ENCODE measurements at regions not wholly inside any gene's neighbourhood (a gene's known extent, or its start where the extent isn't known, plus 50 kb on each side); places are given as distances from the start of the nearest gene placed in this dataset.

DNA sequence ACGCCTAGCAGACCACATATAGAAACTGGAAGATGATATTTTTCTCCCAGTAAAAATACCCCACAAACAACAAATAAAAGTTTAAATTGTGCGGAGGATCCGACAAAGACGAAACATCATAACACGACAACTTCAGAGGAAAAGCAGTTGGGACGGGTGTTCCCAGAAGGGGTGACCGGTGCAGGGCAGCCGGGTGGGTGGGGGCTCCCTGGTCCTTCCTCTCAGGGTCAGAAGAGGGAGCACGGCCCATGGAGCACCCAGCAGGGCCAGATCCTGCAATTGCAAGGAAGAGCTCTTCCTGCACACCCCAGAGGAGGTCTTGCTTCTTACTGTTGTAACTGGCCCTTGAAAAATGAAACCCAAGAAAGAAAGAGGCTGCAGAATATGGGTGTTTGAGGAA is 608.5 kb upstream of the MKI67 start:
- TF ChIP-seq, protein P1, sequence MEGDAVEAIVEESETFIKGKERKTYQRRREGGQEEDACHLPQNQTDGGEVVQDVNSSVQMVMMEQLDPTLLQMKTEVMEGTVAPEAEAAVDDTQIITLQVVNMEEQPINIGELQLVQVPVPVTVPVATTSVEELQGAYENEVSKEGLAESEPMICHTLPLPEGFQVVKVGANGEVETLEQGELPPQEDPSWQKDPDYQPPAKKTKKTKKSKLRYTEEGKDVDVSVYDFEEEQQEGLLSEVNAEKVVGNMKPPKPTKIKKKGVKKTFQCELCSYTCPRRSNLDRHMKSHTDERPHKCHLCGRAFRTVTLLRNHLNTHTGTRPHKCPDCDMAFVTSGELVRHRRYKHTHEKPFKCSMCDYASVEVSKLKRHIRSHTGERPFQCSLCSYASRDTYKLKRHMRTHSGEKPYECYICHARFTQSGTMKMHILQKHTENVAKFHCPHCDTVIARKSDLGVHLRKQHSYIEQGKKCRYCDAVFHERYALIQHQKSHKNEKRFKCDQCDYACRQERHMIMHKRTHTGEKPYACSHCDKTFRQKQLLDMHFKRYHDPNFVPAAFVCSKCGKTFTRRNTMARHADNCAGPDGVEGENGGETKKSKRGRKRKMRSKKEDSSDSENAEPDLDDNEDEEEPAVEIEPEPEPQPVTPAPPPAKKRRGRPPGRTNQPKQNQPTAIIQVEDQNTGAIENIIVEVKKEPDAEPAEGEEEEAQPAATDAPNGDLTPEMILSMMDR (IDR thresholded peaks at IDR 0.05; ENCODE audit: borderline replicate concordance, insufficient read depth, low read depth, low read length), result no peak
- no peak overlapping the region for H3K4me3 ChIP-seq (ENCODE audit: low read depth, low read length)

DNA sequence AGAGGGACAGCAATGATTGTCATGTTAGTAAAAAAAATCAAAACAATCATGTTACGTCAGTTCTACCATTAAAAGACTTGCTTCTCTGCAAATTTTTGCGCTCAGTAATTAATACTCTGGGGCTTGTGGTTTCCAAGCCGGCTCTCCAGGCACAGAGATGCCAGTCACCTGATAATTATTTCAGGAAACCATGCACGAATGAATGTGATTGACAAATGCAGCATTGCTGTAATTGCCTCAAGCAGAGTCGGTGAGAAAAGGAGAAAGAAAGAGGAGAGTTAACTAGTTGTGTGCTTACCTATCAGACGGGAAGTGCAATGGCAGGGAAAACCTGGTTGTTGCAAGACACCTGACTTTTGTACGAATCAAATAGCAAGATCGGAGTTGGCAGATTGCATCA is 609.8 kb upstream of the MKI67 start:
- H3K4me3 ChIP-seq (ENCODE audit: low read depth, low read length), result no peak overlapping the region
- TF ChIP-seq, protein P1 (IDR thresholded peaks at IDR 0.05; ENCODE audit: borderline replicate concordance, insufficient read depth, low read depth, low read length), result no peak

DNA sequence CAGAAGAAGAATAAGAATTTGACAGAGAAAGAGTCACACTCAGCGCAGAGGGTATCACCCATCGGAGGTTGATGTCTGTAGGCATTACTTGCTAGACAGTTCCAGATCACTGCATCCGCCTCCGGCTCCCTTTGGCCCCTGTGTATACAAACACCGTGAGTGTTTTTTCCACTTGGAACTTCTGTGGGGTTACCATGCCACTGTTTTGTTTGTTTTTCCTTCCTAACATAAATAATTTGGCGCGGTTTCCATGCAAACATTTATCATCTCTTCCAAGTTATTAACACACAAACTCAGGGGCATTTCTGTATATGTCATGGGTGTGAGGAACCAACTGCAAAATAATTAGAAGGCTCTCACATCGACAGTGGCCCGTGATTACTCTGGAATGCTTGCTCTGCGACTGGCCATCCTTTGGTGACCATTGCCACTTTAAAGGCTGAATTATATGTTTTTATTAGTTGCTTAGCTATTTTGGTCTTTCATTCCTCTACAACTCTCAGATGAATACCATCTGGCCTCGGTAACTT is 612.2 kb upstream of the MKI67 start:
- TF ChIP-seq, protein P1 (IDR thresholded peaks at IDR 0.05; ENCODE audit: borderline replicate concordance, insufficient read depth, low read depth, low read length), result no peak
- no peak overlapping the region for H3K4me3 ChIP-seq (ENCODE audit: low read depth, low read length)

DNA sequence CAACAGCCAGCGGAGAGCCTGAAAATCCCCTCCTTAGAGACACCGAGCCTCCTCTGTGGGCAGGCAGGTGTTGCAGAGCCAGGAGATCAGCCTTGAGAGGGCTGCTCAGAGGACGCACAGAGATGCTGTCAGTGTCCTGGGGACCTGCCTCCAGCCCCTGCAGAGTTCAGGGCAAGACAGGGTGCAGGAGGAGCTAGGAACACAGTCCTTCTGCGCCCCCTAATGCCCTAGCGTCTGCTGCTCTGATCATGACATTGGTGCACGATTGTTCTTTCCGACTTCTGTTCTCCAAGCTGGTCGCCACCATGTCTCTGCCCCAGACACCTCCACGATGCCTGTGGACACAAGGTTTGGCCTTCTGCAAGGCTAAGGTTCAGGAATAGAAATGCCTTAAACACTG is 613.7 kb upstream of the MKI67 start:
- TF ChIP-seq, protein P1 (IDR thresholded peaks at IDR 0.05; ENCODE audit: borderline replicate concordance, insufficient read depth, low read depth, low read length), result no peak

DNA sequence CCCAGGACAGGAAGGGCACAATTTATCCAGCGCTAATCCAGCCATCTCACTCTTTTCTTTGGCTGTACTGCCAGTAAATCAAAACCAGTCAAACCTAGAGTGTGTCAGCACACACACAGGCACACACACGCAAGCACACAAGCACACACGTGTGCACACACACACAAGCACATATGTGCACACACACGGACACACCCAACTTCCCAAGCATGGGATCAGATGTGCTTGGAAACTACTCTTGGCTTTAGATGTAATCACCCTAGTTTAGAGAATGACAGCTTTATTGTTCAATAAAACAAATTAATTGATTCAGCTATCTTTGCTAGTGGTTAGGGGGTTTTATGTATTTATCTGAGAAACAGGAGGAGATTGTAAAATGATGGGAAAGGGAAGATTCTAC is 615.0 kb upstream of the MKI67 start:
- TF ChIP-seq, protein P1 (IDR thresholded peaks at IDR 0.05; ENCODE audit: borderline replicate concordance, insufficient read depth, low read depth, low read length), result no peak
- no peak overlapping the region for H3K4me3 ChIP-seq (ENCODE audit: low read depth, low read length)

More for the DNA sequence above, 613.7 kb upstream of the MKI67 start:
- H3K4me3 ChIP-seq (ENCODE audit: low read depth, low read length), result no peak overlapping the region

DNA sequence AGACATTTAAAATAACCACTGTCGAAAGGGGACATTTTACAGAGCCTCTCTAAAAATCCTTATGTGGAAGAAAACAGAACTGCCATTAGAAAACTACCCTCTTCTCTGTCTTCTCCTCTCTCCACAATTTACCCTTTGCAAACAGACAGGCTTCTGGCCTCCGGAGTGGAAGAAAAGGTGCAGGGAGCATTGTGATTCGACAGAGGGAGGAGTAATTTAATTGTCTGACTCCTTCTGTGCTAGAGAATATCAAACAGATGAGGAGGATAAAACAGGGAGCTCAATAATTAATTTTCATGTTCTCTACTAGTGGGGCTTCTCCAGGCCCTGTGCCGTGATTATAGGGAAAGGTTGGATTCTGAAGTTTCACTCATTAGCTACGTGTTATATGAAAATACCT is 615.5 kb upstream of the MKI67 start:
- TF ChIP-seq, protein P1 (IDR thresholded peaks at IDR 0.05; ENCODE audit: borderline replicate concordance, insufficient read depth, low read depth, low read length), result no peak
- H3K4me3 ChIP-seq (ENCODE audit: low read depth, low read length), result no peak overlapping the region

DNA sequence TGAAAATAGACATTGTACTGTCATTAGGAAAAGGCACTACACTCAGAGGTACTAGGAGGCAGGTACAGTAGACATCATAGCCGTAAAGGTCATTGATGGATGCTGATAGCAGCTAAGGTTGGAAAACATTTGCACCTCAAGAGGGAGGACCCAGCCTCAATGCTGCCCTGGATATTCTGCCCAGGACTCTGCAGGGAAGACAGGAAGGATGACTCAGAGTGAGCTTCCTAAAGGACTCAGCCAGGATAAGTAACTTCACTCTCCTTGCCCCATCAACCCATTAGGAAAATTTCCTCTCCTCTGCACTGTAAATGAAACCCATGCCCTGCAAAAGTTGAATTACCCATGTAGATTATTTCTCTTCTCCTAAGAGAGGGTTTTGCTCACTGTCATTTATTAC is 617.9 kb upstream of the MKI67 start:
- TF ChIP-seq, protein P1 (IDR thresholded peaks at IDR 0.05; ENCODE audit: borderline replicate concordance, insufficient read depth, low read depth, low read length), result no peak
- no peak overlapping the region for H3K4me3 ChIP-seq (ENCODE audit: low read depth, low read length)
